ENCODE measurements at regions not wholly inside any gene's neighbourhood (a gene's known extent, or its start where the extent isn't known, plus 50 kb on each side); places are given as distances from the start of the nearest gene placed in this dataset.

- Histone ChIP-seq H3K36me3 (replicated peaks in 1 of 2; ENCODE audit: control insufficient read depth in 1 of 2, insufficient read depth in 2 of 2, low read length in 1 of 2) (no peaks in the 10 kb centered on the region), H3F3A (replicated peaks; ENCODE audit: insufficient read depth) (no peaks in the 10 kb centered on the region), H4K20me1 (ENCODE audit: insufficient read depth) (no peaks in the 10 kb centered on the region), H3K9ac (no peak overlapping the region), H3K27ac (ENCODE audit: low read depth in 2 of 2, low read length in 1 of 2) (no peak overlapping the region), H3K9me3 (no peaks in the 10 kb centered on the region), H3K79me2 (ENCODE audit: insufficient read depth) (no peaks in the 10 kb centered on the region), H2AFZ (ENCODE audit: low read depth) (no peak overlapping the region), H3K4me1 (ENCODE audit: control insufficient read depth in 1 of 2, insufficient read depth in 2 of 2, low read depth in 1 of 2, low read length in 1 of 2) (peaks cover 4% of the 10 kb centered on the region in 2 experiments; a peak in 1 of 4 replicates), H3K9me2 (no peaks in the 10 kb centered on the region), H3K27me3 (ENCODE audit: insufficient read depth) (no peaks in the 10 kb centered on the region), H3K4me2 (no peak overlapping the region), H3K4me3 (ENCODE audit: low read depth in 2 of 2, low read length in 1 of 2) (no peak overlapping the region)
- ChIA-PET CTCF (no interaction called here), POLR2A (no interaction called here)
- TF ChIP-seq MXI1 (IDR thresholded peaks at IDR 0.05; ENCODE audit: low read depth, low read length) (no peak), MAX (IDR thresholded peaks at IDR 0.05; ENCODE audit: low read depth) (no peak), EZH2phosphoT487 (IDR thresholded peaks at IDR 0.05; ENCODE audit: borderline replicate concordance, low read depth) (no peak), FOXJ3 (CRISPR knock-in tag; IDR thresholded peaks at IDR 0.05) (no peak), POLR2AphosphoS5 (IDR thresholded peaks at IDR 0.05; ENCODE audit: low read depth, low read length) (no peak), TCF12 (IDR thresholded peaks at IDR 0.05) (no peak), NRF1 (IDR thresholded peaks at IDR 0.05; ENCODE audit: low read depth, low read length) (no peak), GABPA (IDR thresholded peaks at IDR 0.05; ENCODE audit: low read depth) (no peak), REST (IDR thresholded peaks at IDR 0.05; ENCODE audit: low read depth, low read length) (no peak), IRF3 (IDR thresholded peaks at IDR 0.05; ENCODE audit: low read depth, low read length) (no peak), TEAD4 (IDR thresholded peaks at IDR 0.05; ENCODE audit: borderline replicate concordance, insufficient read depth) (no peak), CTCF (IDR thresholded peaks at IDR 0.05) (no peak), RFX5 (IDR thresholded peaks at IDR 0.05; ENCODE audit: low read length) (no peak), JUND (IDR thresholded peaks at IDR 0.05) (no peak), FOXM1 (IDR thresholded peaks at IDR 0.05; ENCODE audit: low read depth) (no peak), SMC3 (IDR thresholded peaks at IDR 0.05; ENCODE audit: low read depth, low read length) (no peak), EP300 (IDR thresholded peaks at IDR 0.05; ENCODE audit: borderline replicate concordance in 1 of 2, low read depth in 1 of 2, low read length in 1 of 2) (no peak), CHD2 (IDR thresholded peaks at IDR 0.05; ENCODE audit: low read length, partially characterized antibody) (no peak), RCOR1 (IDR thresholded peaks at IDR 0.05; ENCODE audit: low read length) (no peak)
- no peak for DNase-seq
- WGBS (ENCODE audit: low lambda C conversion rate): 5% methylated on average over 2 of the region's 2 CpGs
These were observed 92.7 kb upstream of the GOLGA8J start for GRCh38 chr15:29990035-29990434.
